Adipocyte (in vitro differentiated cells): ENCODE measurements at regions not wholly inside any gene's neighbourhood (a gene's known extent, or its start where the extent isn't known, plus 50 kb on each side); places are given as distances from the start of the nearest gene placed in this dataset.

Source experiments
- DNase-seq: peaks from one replicate; pipeline ENCODE4 v3.0.0-alpha.2; 2015; ENCODE audit warnings: low read depth
- H3K27me3 ChIP-seq: replicated peaks from 2 replicates; pipeline ENCODE4 v1.7.0; 2013; ENCODE audit warnings: mild to moderate bottlenecking, low read length, moderate library complexity; ENCODE audit not compliant: control insufficient read depth, insufficient read depth
- H3K36me3 ChIP-seq: 2 replicates; pipeline ENCODE4 v1.7.0; 2013; ENCODE audit warnings: low read length, mild to moderate bottlenecking, moderate library complexity; ENCODE audit not compliant: control insufficient read depth, insufficient read depth, severe bottlenecking
- H3K4me1 ChIP-seq: 2 replicates; pipeline ENCODE4 v1.7.0; 2013; ENCODE audit warnings: mild to moderate bottlenecking, low read length, moderate library complexity; ENCODE audit not compliant: control insufficient read depth, insufficient read depth
- H3K4me3 ChIP-seq: 2 replicates; pipeline ENCODE4 v1.7.0; 2013; ENCODE audit warnings: mild to moderate bottlenecking, low read length, moderate library complexity
- H3K9ac ChIP-seq: 2 replicates; pipeline ENCODE4 v1.7.0; 2013; ENCODE audit warnings: mild to moderate bottlenecking, low read length, moderate library complexity
- H3K9me3 ChIP-seq: 2 replicates; pipeline ENCODE4 v1.7.0; 2013; ENCODE audit warnings: mild to moderate bottlenecking, low read length, moderate library complexity; ENCODE audit not compliant: control insufficient read depth

DNA sequence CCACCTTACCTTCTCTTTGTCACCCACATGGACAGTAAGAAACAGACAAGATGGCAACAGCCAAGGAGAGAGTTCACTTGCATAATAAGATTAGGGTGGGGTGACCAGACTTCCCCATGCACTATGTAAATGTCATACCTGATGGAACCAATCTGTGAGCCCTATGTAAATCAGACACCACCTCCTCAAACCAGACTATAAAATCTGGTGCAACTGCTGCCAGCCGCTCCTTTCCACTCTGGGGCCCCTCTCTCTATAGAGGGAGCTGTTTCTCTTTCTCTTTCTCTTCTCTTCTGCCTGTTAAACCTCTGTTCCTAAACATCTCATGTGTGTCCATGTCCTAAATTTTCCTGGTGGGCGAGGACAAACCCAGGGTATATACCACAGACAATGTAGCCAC is 405.5 kb upstream of the CNTN4 start:
- no peaks in the 10 kb centered on the region for H3K27me3 ChIP-seq
- peaks cover 2% of the 10 kb centered on the region for H3K9me3 ChIP-seq
- H3K9ac ChIP-seq, result no peak overlapping the region
- DNase-seq, result no peak
- no peaks in the 10 kb centered on the region for H3K4me1 ChIP-seq
- H3K36me3 ChIP-seq, result no peaks in the 10 kb centered on the region
- H3K4me3 ChIP-seq, result no peak overlapping the region

DNA sequence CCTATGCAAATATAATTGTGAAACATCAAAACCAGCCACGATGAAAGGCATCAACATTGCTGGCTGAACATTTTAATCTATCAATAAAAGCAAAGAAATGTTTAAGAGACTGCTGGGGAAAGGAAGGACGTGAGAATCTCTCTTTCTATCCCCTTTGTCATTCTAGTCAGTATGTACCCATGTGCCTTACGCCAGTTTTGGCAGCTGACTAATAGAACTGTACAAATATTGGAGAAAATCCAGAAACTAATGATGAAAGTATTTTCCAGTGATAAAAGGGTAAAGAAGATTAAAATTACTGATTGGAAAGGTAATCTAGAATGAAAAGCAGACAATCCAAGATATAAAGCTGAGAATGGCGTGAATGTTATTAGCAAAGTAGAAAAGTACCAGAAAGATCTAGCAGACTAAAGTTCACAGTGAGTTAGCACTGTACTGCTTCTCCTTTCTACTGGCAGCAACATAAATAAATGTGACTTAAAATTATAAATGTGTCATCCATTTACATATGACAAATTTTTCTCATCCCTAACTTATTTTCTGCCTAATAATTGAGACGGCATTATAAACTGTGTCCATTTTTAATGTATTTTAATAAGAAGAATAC is 401.9 kb upstream of the CNTN4 start:
- no peak for DNase-seq
- H3K27me3 ChIP-seq, result no peaks in the 10 kb centered on the region
- no peaks in the 10 kb centered on the region for H3K4me1 ChIP-seq
- peaks cover 3% of the 10 kb centered on the region for H3K9me3 ChIP-seq
- H3K9ac ChIP-seq, result no peak overlapping the region
- H3K4me3 ChIP-seq, result no peak overlapping the region
- no peaks in the 10 kb centered on the region for H3K36me3 ChIP-seq

DNA sequence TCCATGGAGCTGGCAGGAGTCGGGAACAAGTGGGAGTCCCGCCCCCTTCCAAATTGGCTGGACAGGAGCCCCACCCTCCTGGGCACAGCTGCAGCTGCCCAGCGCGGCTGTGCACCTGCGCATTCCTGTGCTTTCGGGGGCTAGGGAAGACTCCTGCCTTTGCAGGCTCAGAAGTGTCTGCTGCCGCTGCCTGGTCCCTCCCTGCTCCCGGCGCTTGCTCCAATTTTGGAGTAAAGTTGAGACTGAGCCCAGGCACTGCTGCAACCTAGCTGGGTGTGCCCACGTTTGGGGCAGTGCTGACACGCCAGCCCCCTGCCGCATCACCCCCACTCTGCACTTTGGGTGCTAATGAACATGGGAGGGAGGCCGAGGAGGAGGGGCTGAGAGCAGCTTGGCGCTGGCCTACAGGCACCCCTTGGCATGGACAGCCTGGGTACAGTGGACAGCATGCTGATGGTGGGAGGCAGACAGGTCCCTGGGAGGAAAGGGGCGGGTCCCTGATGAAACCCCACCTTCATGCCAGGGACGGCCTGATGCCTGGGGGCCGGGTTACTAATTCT is 399.2 kb upstream of the CNTN4 start:
- DNase-seq, result no peak
- H3K4me1 ChIP-seq, result no peaks in the 10 kb centered on the region
- no peaks in the 10 kb centered on the region for H3K27me3 ChIP-seq
- no peaks in the 10 kb centered on the region for H3K36me3 ChIP-seq
- H3K4me3 ChIP-seq, result no peak overlapping the region
- H3K9me3 ChIP-seq, result peaks cover 3% of the 10 kb centered on the region
- no peak overlapping the region for H3K9ac ChIP-seq

DNA sequence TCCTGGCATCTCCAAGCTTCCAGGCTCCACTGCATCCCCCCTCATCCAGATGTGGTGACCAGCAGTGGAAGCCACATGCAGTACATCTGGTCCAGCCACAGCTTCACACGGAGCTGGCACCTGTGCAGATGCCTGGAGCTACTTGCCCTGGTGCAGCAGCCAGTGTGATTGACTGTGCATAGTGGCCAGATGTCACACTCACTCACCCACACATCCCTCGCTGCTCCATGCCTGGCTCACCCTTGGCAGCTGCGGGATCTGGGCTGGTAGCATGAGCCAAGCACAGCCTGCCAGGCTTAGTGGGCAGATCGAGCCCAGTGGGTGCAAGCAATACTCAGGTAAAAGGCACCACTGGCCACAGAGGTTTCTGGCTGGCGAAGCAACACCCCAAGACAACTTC is 398.0 kb upstream of the CNTN4 start:
- no peak for DNase-seq
- no peaks in the 10 kb centered on the region for H3K36me3 ChIP-seq
- H3K9ac ChIP-seq, result no peak overlapping the region
- H3K4me3 ChIP-seq, result no peak overlapping the region
- H3K4me1 ChIP-seq, result no peaks in the 10 kb centered on the region
- H3K9me3 ChIP-seq, result peaks cover 3% of the 10 kb centered on the region
- H3K27me3 ChIP-seq, result no peaks in the 10 kb centered on the region

DNA sequence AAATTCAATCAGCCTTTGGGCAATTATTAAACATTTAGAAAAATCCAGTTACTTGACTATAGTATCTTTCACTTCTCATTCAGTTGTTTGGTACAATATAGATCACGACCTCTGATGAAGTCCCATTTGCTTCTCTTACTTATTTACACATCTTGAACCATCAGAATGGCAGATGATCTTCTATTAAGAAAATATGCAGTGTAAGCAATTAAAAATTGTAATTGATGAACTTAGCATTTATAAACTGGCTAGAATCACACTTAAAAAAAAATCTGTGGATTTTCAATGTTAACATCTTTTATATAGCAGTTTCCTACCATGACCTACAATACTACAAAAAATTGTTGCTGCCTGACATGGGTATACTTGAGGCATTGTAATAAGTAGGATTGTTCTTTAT is 395.5 kb upstream of the CNTN4 start:
- Histone ChIP-seq H3K27me3 (no peaks in the 10 kb centered on the region), H3K36me3 (no peaks in the 10 kb centered on the region), H3K4me1 (no peaks in the 10 kb centered on the region), H3K9ac (no peak overlapping the region), H3K4me3 (no peak overlapping the region), H3K9me3 (peaks cover 3% of the 10 kb centered on the region)
- DNase-seq, result no peak

DNA sequence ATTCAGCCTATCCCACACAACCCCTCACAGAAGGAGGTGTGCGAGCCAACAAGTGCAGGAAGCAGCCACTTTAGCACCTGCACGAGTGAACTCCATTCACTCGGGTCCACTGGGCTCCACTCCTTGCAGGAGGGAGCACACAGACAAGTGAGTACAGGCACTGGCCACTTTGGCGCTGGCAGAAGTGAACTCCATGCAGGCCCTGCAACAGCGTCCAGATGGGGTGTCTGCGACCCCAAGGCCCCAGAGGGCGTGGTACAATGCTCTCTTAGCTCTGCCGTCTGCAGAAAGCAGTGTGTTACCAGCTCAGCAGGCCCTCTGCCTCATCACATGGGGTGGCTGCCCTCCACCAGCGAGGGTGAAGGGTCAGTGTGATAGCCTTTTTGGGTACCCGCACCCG is 388.0 kb upstream of the CNTN4 start:
- H3K9ac ChIP-seq, result no peak overlapping the region
- H3K4me3 ChIP-seq, result no peak overlapping the region

DNA sequence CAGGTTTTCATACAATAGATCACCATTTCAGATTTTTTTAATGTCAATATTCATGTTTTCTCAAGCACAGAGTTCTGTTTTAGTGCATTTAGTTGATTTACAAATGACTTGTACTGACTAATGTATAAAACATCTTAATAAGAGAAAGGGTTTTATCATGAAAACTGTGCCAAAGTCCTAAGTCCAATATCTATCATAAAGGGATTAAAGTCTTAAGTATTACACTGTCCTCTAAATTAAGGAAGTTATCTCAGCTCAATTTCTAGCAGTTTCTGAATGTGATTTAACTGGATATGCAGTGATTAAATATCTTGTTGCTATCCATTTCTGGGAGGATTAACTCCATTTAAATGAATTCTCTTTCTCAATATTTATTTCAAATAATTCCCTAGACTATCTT is 381.1 kb upstream of the CNTN4 start:
- no peak overlapping the region for H3K9ac ChIP-seq
- no peak overlapping the region for H3K4me3 ChIP-seq
- no peaks in the 10 kb centered on the region for H3K36me3 ChIP-seq
- no peaks in the 10 kb centered on the region for H3K4me1 ChIP-seq
- no peaks in the 10 kb centered on the region for H3K9me3 ChIP-seq
- no peak for DNase-seq
- H3K27me3 ChIP-seq, result no peaks in the 10 kb centered on the region

More for the DNA sequence above, 388.0 kb upstream of the CNTN4 start:
- Histone ChIP-seq H3K36me3 (no peaks in the 10 kb centered on the region), H3K9me3 (peaks cover 2% of the 10 kb centered on the region), H3K27me3 (no peaks in the 10 kb centered on the region), H3K4me1 (no peaks in the 10 kb centered on the region)
- no peak for DNase-seq

DNA sequence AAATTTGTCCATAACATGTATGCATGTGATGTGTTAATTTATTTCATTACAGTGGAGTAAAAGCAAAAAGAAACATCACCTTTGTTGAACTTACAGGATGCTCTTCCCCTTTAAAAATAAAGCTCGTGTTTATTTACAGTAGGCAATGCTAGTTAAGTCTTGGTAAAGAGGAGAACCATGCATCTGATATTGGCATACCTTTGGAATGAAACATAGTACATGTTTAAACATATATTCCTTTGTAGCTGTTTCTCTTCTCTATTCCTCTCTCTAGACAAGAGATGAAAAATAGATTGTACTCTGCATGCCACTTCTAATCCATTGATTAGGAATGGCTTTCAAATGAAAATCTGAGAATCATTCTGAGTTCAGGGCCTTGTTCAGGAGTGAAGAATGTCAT is 374.9 kb upstream of the CNTN4 start:
- Histone ChIP-seq H3K36me3 (no peaks in the 10 kb centered on the region), H3K9ac (no peak overlapping the region), H3K27me3 (no peaks in the 10 kb centered on the region), H3K4me3 (no peak overlapping the region), H3K9me3 (peaks cover 3% of the 10 kb centered on the region), H3K4me1 (no peaks in the 10 kb centered on the region)
- DNase-seq, result no peak

DNA sequence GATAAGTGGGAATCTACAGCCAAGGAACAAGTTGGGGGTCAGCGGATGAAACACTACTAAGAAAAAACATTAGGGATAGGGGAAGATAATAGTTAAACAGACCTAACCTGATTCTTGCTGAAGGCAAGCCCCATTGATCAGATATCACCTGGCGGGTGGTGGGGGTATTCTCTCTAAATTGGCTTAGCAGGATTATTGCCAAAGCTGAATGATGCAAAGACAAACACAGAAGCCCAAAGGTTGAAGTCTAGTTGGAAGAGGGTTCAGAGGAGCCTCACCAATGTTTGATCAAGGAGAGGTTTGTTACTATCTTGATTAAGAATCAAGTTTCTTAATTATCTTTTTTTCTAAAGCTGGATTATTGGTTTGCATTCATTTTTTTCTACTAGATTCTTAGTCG is 371.9 kb upstream of the CNTN4 start:
- H3K36me3 ChIP-seq, result no peaks in the 10 kb centered on the region
- no peak overlapping the region for H3K9ac ChIP-seq
- no peak for DNase-seq
- no peak overlapping the region for H3K4me3 ChIP-seq
- H3K4me1 ChIP-seq, result no peaks in the 10 kb centered on the region
- H3K9me3 ChIP-seq, result peaks cover 7% of the 10 kb centered on the region
- H3K27me3 ChIP-seq, result no peaks in the 10 kb centered on the region

DNA sequence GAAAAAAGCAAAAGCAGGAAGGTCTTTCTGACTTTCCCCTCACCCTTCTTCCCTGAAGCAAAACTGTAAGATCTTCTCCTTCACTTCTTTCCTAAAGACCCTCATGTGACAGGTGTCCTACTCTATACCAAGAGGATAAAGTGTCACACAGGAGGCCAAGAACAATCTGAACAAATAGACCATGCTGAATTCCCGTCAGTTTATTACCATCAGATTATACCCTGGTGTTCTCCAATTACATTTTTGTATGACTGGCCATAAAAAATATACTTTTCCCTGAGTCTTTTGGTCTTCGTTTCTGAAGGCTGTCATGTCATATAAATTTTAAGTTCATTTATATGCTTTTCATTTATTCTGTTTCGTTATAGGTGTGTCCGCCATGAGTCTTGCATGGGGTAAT is 371.4 kb upstream of the CNTN4 start:
- Histone ChIP-seq H3K4me1 (no peaks in the 10 kb centered on the region), H3K9me3 (peaks cover 7% of the 10 kb centered on the region), H3K27me3 (no peaks in the 10 kb centered on the region), H3K36me3 (no peaks in the 10 kb centered on the region), H3K9ac (no peak overlapping the region), H3K4me3 (no peak overlapping the region)
- DNase-seq, result no peak

DNA sequence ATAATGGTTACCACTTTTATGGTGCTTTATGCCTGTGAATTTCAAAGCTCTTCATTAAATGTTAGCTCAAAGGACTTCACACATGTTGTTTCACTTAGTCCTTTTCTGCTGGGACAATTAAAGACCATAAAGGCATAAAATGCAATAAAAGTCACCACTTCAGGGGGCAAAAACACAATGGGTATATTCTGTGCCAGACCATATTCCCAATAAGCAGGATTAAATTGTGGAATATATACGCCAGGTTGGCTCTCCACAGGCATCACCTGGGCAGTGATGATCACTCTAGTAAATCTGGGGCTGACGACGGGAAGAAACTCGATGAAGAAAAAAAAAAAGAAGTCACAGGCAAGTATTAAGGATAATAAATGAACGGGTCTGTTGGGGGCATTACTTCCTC is 370.2 kb upstream of the CNTN4 start:
- H3K27me3 ChIP-seq, result no peaks in the 10 kb centered on the region
- H3K36me3 ChIP-seq, result no peaks in the 10 kb centered on the region
- peaks cover 7% of the 10 kb centered on the region for H3K9me3 ChIP-seq
- H3K4me3 ChIP-seq, result no peak overlapping the region
- DNase-seq, result no peak
- no peak overlapping the region for H3K9ac ChIP-seq
- H3K4me1 ChIP-seq, result no peaks in the 10 kb centered on the region

DNA sequence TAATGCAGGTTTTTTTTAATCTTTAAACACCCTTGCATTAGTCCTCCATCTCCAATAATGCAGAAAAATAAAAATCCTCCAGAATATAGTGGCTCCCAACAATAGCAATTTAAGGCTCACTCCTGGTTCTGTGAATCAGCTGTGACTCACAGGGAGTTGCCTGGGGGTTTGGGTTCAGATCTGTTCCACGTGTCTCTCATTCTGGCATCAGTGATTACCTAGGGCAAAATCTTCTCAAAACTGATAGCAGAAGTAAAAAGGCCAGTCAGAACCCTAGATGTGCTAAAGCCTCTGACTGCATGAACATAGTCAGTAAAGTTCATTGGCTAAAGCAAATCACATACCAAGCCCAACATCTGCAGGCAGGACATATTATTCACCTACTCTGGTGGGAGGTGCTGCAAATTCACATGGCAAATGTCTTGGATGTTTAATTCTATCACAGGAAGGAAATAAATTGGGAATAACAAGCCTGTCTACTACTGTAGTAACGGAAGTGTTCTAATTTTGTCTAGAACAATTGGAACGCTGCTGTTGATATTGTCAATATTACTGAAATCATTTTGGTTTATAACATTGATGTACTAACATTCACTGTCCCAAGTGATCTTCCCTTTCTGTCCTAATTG is 364.1 kb upstream of the CNTN4 start:
- H3K27me3 ChIP-seq, result no peaks in the 10 kb centered on the region
- no peak overlapping the region for H3K4me3 ChIP-seq
- no peak for DNase-seq
- peaks cover 13% of the 10 kb centered on the region for H3K9me3 ChIP-seq
- H3K4me1 ChIP-seq, result no peaks in the 10 kb centered on the region
- no peaks in the 10 kb centered on the region for H3K36me3 ChIP-seq
- H3K9ac ChIP-seq, result no peak overlapping the region
